Liver (tissue), 8 donors: ENCODE measurements at regions not wholly inside any gene's neighbourhood (a gene's known extent, or its start where the extent isn't known, plus 50 kb on each side); places are given as distances from the start of the nearest gene placed in this dataset.

ENCODE experiments used
- DNase-seq: peaks from one replicate; pipeline ENCODE4 v3.0.0-alpha.2; 2017; ENCODE audit warnings: low spot score
- H3K27ac ChIP-seq, 2 donors: one replicate each; pipeline ENCODE4 v1.7.0; 2013; ENCODE audit warnings: inconsistent platforms in 2 of 2, low read length in 2 of 2, control low read depth in 1 of 2, low read depth in 1 of 2, mild to moderate bottlenecking in 1 of 2
- H3K27me3 ChIP-seq, 4 donors: one replicate each; pipeline versions ENCODE4 v1.6.1 to v1.7.0; 2013; ENCODE audit warnings: low read length in 3 of 4, inconsistent platforms in 1 of 4, mild to moderate bottlenecking in 1 of 4, moderate library complexity in 1 of 4; ENCODE audit not compliant: control insufficient read depth in 4 of 4, insufficient read depth in 4 of 4
- H3K36me3 ChIP-seq, 4 donors: one replicate each; pipeline versions ENCODE4 v1.6.1 to v1.7.0; 2013; ENCODE audit warnings: low read length in 3 of 4, mild to moderate bottlenecking in 3 of 4, low read depth in 1 of 4, moderate library complexity in 1 of 4; ENCODE audit not compliant: control insufficient read depth in 4 of 4, insufficient read depth in 3 of 4
- H3K4me1 ChIP-seq, 4 donors: one replicate each; pipeline versions ENCODE4 v1.6.1 to v1.7.0; 2013; ENCODE audit warnings: low read length in 3 of 4, mild to moderate bottlenecking in 3 of 4, moderate library complexity in 1 of 4; ENCODE audit not compliant: control insufficient read depth in 4 of 4, insufficient read depth in 4 of 4
- H3K4me3 ChIP-seq, 3 donors: one replicate each; pipeline versions ENCODE4 v1.6.1 to v1.7.0; 2013; ENCODE audit warnings: low read length in 3 of 3, control low read depth in 1 of 3, low read depth in 1 of 3, mild to moderate bottlenecking in 1 of 3
- H3K9ac ChIP-seq, 2 donors: one replicate each; pipeline ENCODE4 v1.7.0; 2013; ENCODE audit warnings: low read length in 2 of 2, mild to moderate bottlenecking in 2 of 2, moderate library complexity in 2 of 2, control low read depth in 1 of 2, low read depth in 1 of 2
- H3K9me3 ChIP-seq, 4 donors: one replicate each; pipeline versions ENCODE4 v1.6.1 to v1.7.0; 2013; ENCODE audit warnings: low read length in 3 of 4; ENCODE audit not compliant: control insufficient read depth in 4 of 4
- ATF3 ChIP-seq: IDR thresholded peaks from 2 replicates; pipeline ENCODE4 v1.6.1; 2016; ENCODE audit warnings: antibody characterized with exemption
- CTCF ChIP-seq: fragments of 150-350 bp; IDR thresholded peaks from 2 replicates; pipeline ENCODE4 v1.5.1; 2017; ENCODE audit warnings: improper control_type of control experiment, low read depth, low read length; ENCODE audit not compliant: missing input control
- EGR1 ChIP-seq, 2 donors: IDR thresholded peaks; 2 replicates each; pipeline ENCODE4 v1.6.1; 2016 to 2018; ENCODE audit warnings: antibody characterized with exemption in 2 of 2, low read depth in 2 of 2
- FOXA1 ChIP-seq: IDR thresholded peaks from 2 replicates; pipeline ENCODE4 v1.6.1; 2016; ENCODE audit warnings: antibody characterized with exemption
- FOXA2 ChIP-seq: IDR thresholded peaks from 2 replicates; pipeline ENCODE4 v1.6.1; 2016; ENCODE audit warnings: antibody characterized with exemption
- GABPA ChIP-seq, 2 donors: IDR thresholded peaks in 1 of 2; conservative IDR thresholded peaks in 1 of 2; 2 replicates each; pipeline ENCODE4 v1.6.1; 2016; ENCODE audit warnings: antibody characterized with exemption in 2 of 2, mild to moderate bottlenecking in 1 of 2, moderate library complexity in 1 of 2
- HNF4A ChIP-seq, 2 donors: conservative IDR thresholded peaks; 2 replicates each; pipeline ENCODE4 v1.6.1; 2016; ENCODE audit warnings: antibody characterized with exemption in 2 of 2, mild to moderate bottlenecking in 2 of 2
- JUND ChIP-seq, 2 donors: IDR thresholded peaks; 2 replicates each; pipeline ENCODE4 v1.6.1; 2016; ENCODE audit warnings: antibody characterized with exemption in 2 of 2
- NR2F2 ChIP-seq: IDR thresholded peaks from 2 replicates; pipeline ENCODE4 v1.6.1; 2016; ENCODE audit warnings: antibody characterized with exemption
- RAD21 ChIP-seq, 2 donors: IDR thresholded peaks; 2 replicates each; pipeline ENCODE4 v1.6.1; 2016; ENCODE audit warnings: antibody characterized with exemption in 2 of 2, mild to moderate bottlenecking in 2 of 2
- RXRA ChIP-seq, 2 donors: IDR thresholded peaks; 2 replicates each; pipeline ENCODE4 v1.6.1; 2017 to 2018; ENCODE audit warnings: antibody characterized with exemption in 2 of 2, mild to moderate bottlenecking in 1 of 2
- SP1 ChIP-seq: IDR thresholded peaks from 2 replicates; pipeline ENCODE4 v1.6.1; 2018; ENCODE audit warnings: antibody characterized with exemption, mild to moderate bottlenecking
- YY1 ChIP-seq: IDR thresholded peaks from 2 replicates; pipeline ENCODE4 v1.6.1; 2016; ENCODE audit warnings: antibody characterized with exemption, mild to moderate bottlenecking
- ZBTB33 ChIP-seq: IDR thresholded peaks from 2 replicates; pipeline ENCODE4 v1.6.1; 2016; ENCODE audit warnings: antibody characterized with exemption
- WGBS: extraction: QIAGEN DNeasy Blood & Tissue Kit; methylation state at CpG from one replicate; pipeline ENCODE4 v1.1.7; 2013; 5-methylcytosine and 5-hydroxymethylcytosine counted together
- donor health status: healthy.
- donor health status: healthy.
- donor health status: healthy.
- donor health status: healthy.
- donor health status: healthy.

GRCh38 chr19:56939951-56940350 lies 99.4 kb upstream of the PEG3 start:
- WGBS: 96% methylated on average over 11 of the region's 11 CpGs
- Histone ChIP-seq H3K36me3 (no peaks in the 10 kb centered on the region), H3K27ac (no peak overlapping the region), H3K4me1 (peaks cover 0 to 2% (median 0%) of the 10 kb centered on the region in 4 donors), H3K27me3 (no peaks in the 10 kb centered on the region), H3K4me3 (no peak overlapping the region), H3K9me3 (peaks cover 2 to 16% (median 9%) of the 10 kb centered on the region in 4 donors), H3K9ac (no peak overlapping the region)
- no peak for TF ChIP-seq FOXA2
- no peak for TF ChIP-seq GABPA (IDR thresholded peaks at IDR 0.05 in 1 of 2, conservative IDR thresholded peaks at IDR 0.05 in 1 of 2)
- TF ChIP-seq SP1: no peak
- TF ChIP-seq ATF3: no peak
- no peak for TF ChIP-seq RXRA (IDR thresholded peaks at IDR 0.05)
- no peak for TF ChIP-seq HNF4A (conservative IDR thresholded peaks at IDR 0.05)
- no peak for TF ChIP-seq FOXA1
- no peak for TF ChIP-seq RAD21 (IDR thresholded peaks at IDR 0.05)
- no peak for TF ChIP-seq EGR1 (IDR thresholded peaks at IDR 0.05; ENCODE audit: low read depth in 2 of 2)
- no peak for TF ChIP-seq CTCF
- TF ChIP-seq JUND (IDR thresholded peaks at IDR 0.05): no peak
- DNase-seq: no peak

- H3K4me1 ChIP-seq: peaks cover 0 to 2% (median 0%) of the 10 kb centered on the region in 4 donors
- no peak overlapping the region for H3K27ac ChIP-seq
- no peak for TF ChIP-seq GABPA (IDR thresholded peaks at IDR 0.05 in 1 of 2, conservative IDR thresholded peaks at IDR 0.05 in 1 of 2)
- TF ChIP-seq ATF3: no peak
- TF ChIP-seq YY1: no peak
- TF ChIP-seq SP1: no peak
- no peak for TF ChIP-seq ZBTB33
- TF ChIP-seq RAD21 (IDR thresholded peaks at IDR 0.05): no peak
- no peak for TF ChIP-seq CTCF
- TF ChIP-seq NR2F2: no peak
- 74% methylated on average over 17 of the region's 17 CpGs for WGBS
- no peak overlapping the region for H3K4me3 ChIP-seq
- no peaks in the 10 kb centered on the region for H3K27me3 ChIP-seq
- H3K9me3 ChIP-seq: peaks cover 2 to 11% (median 6%) of the 10 kb centered on the region in 4 donors
- H3K9ac ChIP-seq: no peak overlapping the region
- H3K36me3 ChIP-seq: no peaks in the 10 kb centered on the region
- no peak for DNase-seq
Measured at GRCh38 chr19:56942756-56943155, 102.2 kb upstream of the PEG3 start.
